Liver (tissue), 8 donors: ENCODE measurements at regions not wholly inside any gene's neighbourhood (a gene's known extent, or its start where the extent isn't known, plus 50 kb on each side); places are given as distances from the start of the nearest gene placed in this dataset.

Source experiments
- DNase-seq: peaks from one replicate; pipeline ENCODE4 v3.0.0-alpha.2; 2017; ENCODE audit warnings: low spot score
- H3K27ac ChIP-seq, 2 donors: one replicate each; pipeline ENCODE4 v1.7.0; 2013; ENCODE audit warnings: inconsistent platforms in 2 of 2, low read length in 2 of 2, control low read depth in 1 of 2, low read depth in 1 of 2, mild to moderate bottlenecking in 1 of 2
- H3K27me3 ChIP-seq, 4 donors: one replicate each; pipeline versions ENCODE4 v1.6.1 to v1.7.0; 2013; ENCODE audit warnings: low read length in 3 of 4, inconsistent platforms in 1 of 4, mild to moderate bottlenecking in 1 of 4, moderate library complexity in 1 of 4; ENCODE audit not compliant: control insufficient read depth in 4 of 4, insufficient read depth in 4 of 4
- H3K36me3 ChIP-seq, 4 donors: one replicate each; pipeline versions ENCODE4 v1.6.1 to v1.7.0; 2013; ENCODE audit warnings: low read length in 3 of 4, mild to moderate bottlenecking in 3 of 4, low read depth in 1 of 4, moderate library complexity in 1 of 4; ENCODE audit not compliant: control insufficient read depth in 4 of 4, insufficient read depth in 3 of 4
- H3K4me1 ChIP-seq, 4 donors: one replicate each; pipeline versions ENCODE4 v1.6.1 to v1.7.0; 2013; ENCODE audit warnings: low read length in 3 of 4, mild to moderate bottlenecking in 3 of 4, moderate library complexity in 1 of 4; ENCODE audit not compliant: control insufficient read depth in 4 of 4, insufficient read depth in 4 of 4
- H3K4me3 ChIP-seq, 3 donors: one replicate each; pipeline versions ENCODE4 v1.6.1 to v1.7.0; 2013; ENCODE audit warnings: low read length in 3 of 3, control low read depth in 1 of 3, low read depth in 1 of 3, mild to moderate bottlenecking in 1 of 3
- H3K9ac ChIP-seq, 2 donors: one replicate each; pipeline ENCODE4 v1.7.0; 2013; ENCODE audit warnings: low read length in 2 of 2, mild to moderate bottlenecking in 2 of 2, moderate library complexity in 2 of 2, control low read depth in 1 of 2, low read depth in 1 of 2
- H3K9me3 ChIP-seq, 4 donors: one replicate each; pipeline versions ENCODE4 v1.6.1 to v1.7.0; 2013; ENCODE audit warnings: low read length in 3 of 4; ENCODE audit not compliant: control insufficient read depth in 4 of 4
- EGR1 ChIP-seq, 2 donors: IDR thresholded peaks; 2 replicates each; pipeline ENCODE4 v1.6.1; 2016 to 2018; ENCODE audit warnings: antibody characterized with exemption in 2 of 2, low read depth in 2 of 2
- FOXA2 ChIP-seq: IDR thresholded peaks from 2 replicates; pipeline ENCODE4 v1.6.1; 2016; ENCODE audit warnings: antibody characterized with exemption
- GABPA ChIP-seq, 2 donors: IDR thresholded peaks in 1 of 2; conservative IDR thresholded peaks in 1 of 2; 2 replicates each; pipeline ENCODE4 v1.6.1; 2016; ENCODE audit warnings: antibody characterized with exemption in 2 of 2, mild to moderate bottlenecking in 1 of 2, moderate library complexity in 1 of 2
- HNF4A ChIP-seq, 2 donors: conservative IDR thresholded peaks; 2 replicates each; pipeline ENCODE4 v1.6.1; 2016; ENCODE audit warnings: antibody characterized with exemption in 2 of 2, mild to moderate bottlenecking in 2 of 2
- HNF4G ChIP-seq: IDR thresholded peaks from 2 replicates; pipeline ENCODE4 v1.6.1; 2016; ENCODE audit warnings: antibody characterized with exemption
- JUND ChIP-seq, 2 donors: IDR thresholded peaks; 2 replicates each; pipeline ENCODE4 v1.6.1; 2016; ENCODE audit warnings: antibody characterized with exemption in 2 of 2
- NR2F2 ChIP-seq: IDR thresholded peaks from 2 replicates; pipeline ENCODE4 v1.6.1; 2016; ENCODE audit warnings: antibody characterized with exemption
- RAD21 ChIP-seq, 2 donors: IDR thresholded peaks; 2 replicates each; pipeline ENCODE4 v1.6.1; 2016; ENCODE audit warnings: antibody characterized with exemption in 2 of 2, mild to moderate bottlenecking in 2 of 2
- RXRA ChIP-seq, 2 donors: IDR thresholded peaks; 2 replicates each; pipeline ENCODE4 v1.6.1; 2017 to 2018; ENCODE audit warnings: antibody characterized with exemption in 2 of 2, mild to moderate bottlenecking in 1 of 2
- TAF1 ChIP-seq: conservative IDR thresholded peaks from 2 replicates; pipeline ENCODE4 v1.6.1; 2016; ENCODE audit warnings: antibody characterized with exemption, mild to moderate bottlenecking
- YY1 ChIP-seq: IDR thresholded peaks from 2 replicates; pipeline ENCODE4 v1.6.1; 2016; ENCODE audit warnings: antibody characterized with exemption, mild to moderate bottlenecking
- WGBS: extraction: QIAGEN DNeasy Blood & Tissue Kit; methylation state at CpG from one replicate; pipeline ENCODE4 v1.1.7; 2013; 5-methylcytosine and 5-hydroxymethylcytosine counted together
- TF ChIP-seq, protein P1 (sequence below): IDR thresholded peaks from 2 replicates; pipeline ENCODE4 v1.6.1; 2016; ENCODE audit warnings: antibody characterized with exemption
- TF ChIP-seq, protein P2 (sequence below): IDR thresholded peaks from 2 replicates; pipeline ENCODE4 v1.6.1; 2016; ENCODE audit warnings: antibody characterized with exemption
- TF ChIP-seq, protein P3 (sequence below): fragments of 150-350 bp; IDR thresholded peaks from 2 replicates; pipeline ENCODE4 v1.5.1; 2017; ENCODE audit warnings: improper control_type of control experiment, low read depth, low read length; ENCODE audit not compliant: missing input control
- TF ChIP-seq, protein P4 (sequence below): IDR thresholded peaks from 2 replicates; pipeline ENCODE4 v1.6.1; 2016; ENCODE audit warnings: antibody characterized with exemption
- TF ChIP-seq, protein P5 (sequence below): IDR thresholded peaks from 2 replicates; pipeline ENCODE4 v1.6.1; 2016; ENCODE audit warnings: antibody characterized with exemption, mild to moderate bottlenecking
- donor health status: healthy.
- donor health status: healthy.
- donor health status: healthy.
- donor health status: healthy.
- donor health status: healthy.

DNA sequence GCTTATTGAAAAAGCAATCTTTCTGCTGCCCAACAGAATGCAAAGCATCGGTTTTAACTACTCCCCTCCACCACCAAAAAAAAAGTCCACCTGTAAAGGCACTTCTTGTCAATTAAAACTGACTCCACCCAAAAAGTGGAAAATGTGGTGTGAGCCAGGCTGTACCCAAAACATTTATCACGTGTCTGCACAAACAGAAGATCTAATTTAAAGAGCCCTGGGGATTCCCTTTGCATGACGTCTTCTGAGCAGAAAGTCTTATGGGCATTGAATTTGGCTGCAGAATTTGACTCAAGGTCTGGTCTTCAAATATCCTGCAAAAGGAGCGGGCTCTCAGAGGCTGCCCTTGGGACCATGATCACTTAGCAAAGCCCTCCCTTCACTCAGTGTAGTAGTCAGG, 358.3 kb upstream of the KLHL29 start:
- no peak for DNase-seq
- Histone ChIP-seq H3K36me3 (no peaks in the 10 kb centered on the region), H3K9ac (no peak overlapping the region), H3K27ac (no peak overlapping the region), H3K4me1 (no peaks in the 10 kb centered on the region), H3K27me3 (no peaks in the 10 kb centered on the region), H3K4me3 (no peak overlapping the region), H3K9me3 (no peaks in the 10 kb centered on the region)
- TF ChIP-seq EGR1 (IDR thresholded peaks at IDR 0.05; ENCODE audit: low read depth in 2 of 2): no peak
- TF ChIP-seq, protein P1, sequence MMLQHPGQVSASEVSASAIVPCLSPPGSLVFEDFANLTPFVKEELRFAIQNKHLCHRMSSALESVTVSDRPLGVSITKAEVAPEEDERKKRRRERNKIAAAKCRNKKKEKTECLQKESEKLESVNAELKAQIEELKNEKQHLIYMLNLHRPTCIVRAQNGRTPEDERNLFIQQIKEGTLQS: no peak
- TF ChIP-seq HNF4G: no peak
- TF ChIP-seq HNF4A (conservative IDR thresholded peaks at IDR 0.05): no peak
- TF ChIP-seq FOXA2: no peak
- 93% methylated on average over 4 of the region's 4 CpGs for WGBS

DNA sequence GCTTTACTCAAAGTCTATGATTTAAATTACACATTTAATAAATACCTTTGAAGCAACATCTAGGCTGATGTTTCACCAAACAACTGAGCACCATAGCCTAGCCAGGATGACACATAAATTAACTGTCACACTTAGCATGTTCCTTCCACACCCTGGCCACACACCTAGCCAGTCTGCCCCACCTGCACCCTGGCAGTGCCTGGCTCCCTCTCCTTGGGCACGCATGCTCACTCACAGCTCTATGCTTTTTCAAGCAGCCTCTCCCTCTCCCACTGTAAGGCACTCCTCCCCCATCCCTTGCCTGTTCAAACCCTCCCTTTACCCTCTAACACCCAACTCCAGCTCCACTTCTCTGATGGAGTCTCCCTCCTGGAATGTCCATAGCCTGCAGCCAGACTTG, 357.6 kb upstream of the KLHL29 start:
- no peak for DNase-seq
- WGBS: 96% methylated on average over 1 of the region's 1 CpG
- TF ChIP-seq RAD21 (IDR thresholded peaks at IDR 0.05): no peak
- TF ChIP-seq GABPA (IDR thresholded peaks at IDR 0.05 in 1 of 2, conservative IDR thresholded peaks at IDR 0.05 in 1 of 2): no peak
- TF ChIP-seq JUND (IDR thresholded peaks at IDR 0.05): no peak
- TF ChIP-seq, protein P2, sequence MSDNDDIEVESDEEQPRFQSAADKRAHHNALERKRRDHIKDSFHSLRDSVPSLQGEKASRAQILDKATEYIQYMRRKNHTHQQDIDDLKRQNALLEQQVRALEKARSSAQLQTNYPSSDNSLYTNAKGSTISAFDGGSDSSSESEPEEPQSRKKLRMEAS: no peak
- no peak for TF ChIP-seq HNF4A (conservative IDR thresholded peaks at IDR 0.05)
- TF ChIP-seq, protein P1: no peak
- no peak for TF ChIP-seq YY1
- TF ChIP-seq, protein P3, sequence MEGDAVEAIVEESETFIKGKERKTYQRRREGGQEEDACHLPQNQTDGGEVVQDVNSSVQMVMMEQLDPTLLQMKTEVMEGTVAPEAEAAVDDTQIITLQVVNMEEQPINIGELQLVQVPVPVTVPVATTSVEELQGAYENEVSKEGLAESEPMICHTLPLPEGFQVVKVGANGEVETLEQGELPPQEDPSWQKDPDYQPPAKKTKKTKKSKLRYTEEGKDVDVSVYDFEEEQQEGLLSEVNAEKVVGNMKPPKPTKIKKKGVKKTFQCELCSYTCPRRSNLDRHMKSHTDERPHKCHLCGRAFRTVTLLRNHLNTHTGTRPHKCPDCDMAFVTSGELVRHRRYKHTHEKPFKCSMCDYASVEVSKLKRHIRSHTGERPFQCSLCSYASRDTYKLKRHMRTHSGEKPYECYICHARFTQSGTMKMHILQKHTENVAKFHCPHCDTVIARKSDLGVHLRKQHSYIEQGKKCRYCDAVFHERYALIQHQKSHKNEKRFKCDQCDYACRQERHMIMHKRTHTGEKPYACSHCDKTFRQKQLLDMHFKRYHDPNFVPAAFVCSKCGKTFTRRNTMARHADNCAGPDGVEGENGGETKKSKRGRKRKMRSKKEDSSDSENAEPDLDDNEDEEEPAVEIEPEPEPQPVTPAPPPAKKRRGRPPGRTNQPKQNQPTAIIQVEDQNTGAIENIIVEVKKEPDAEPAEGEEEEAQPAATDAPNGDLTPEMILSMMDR: no peak
- no peak for TF ChIP-seq NR2F2
- TF ChIP-seq HNF4G: no peak
- TF ChIP-seq, protein P4, sequence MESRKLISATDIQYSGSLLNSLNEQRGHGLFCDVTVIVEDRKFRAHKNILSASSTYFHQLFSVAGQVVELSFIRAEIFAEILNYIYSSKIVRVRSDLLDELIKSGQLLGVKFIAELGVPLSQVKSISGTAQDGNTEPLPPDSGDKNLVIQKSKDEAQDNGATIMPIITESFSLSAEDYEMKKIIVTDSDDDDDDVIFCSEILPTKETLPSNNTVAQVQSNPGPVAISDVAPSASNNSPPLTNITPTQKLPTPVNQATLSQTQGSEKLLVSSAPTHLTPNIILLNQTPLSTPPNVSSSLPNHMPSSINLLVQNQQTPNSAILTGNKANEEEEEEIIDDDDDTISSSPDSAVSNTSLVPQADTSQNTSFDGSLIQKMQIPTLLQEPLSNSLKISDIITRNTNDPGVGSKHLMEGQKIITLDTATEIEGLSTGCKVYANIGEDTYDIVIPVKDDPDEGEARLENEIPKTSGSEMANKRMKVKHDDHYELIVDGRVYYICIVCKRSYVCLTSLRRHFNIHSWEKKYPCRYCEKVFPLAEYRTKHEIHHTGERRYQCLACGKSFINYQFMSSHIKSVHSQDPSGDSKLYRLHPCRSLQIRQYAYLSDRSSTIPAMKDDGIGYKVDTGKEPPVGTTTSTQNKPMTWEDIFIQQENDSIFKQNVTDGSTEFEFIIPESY: no peak
- no peak for TF ChIP-seq RXRA (IDR thresholded peaks at IDR 0.05)
- TF ChIP-seq, protein P5, sequence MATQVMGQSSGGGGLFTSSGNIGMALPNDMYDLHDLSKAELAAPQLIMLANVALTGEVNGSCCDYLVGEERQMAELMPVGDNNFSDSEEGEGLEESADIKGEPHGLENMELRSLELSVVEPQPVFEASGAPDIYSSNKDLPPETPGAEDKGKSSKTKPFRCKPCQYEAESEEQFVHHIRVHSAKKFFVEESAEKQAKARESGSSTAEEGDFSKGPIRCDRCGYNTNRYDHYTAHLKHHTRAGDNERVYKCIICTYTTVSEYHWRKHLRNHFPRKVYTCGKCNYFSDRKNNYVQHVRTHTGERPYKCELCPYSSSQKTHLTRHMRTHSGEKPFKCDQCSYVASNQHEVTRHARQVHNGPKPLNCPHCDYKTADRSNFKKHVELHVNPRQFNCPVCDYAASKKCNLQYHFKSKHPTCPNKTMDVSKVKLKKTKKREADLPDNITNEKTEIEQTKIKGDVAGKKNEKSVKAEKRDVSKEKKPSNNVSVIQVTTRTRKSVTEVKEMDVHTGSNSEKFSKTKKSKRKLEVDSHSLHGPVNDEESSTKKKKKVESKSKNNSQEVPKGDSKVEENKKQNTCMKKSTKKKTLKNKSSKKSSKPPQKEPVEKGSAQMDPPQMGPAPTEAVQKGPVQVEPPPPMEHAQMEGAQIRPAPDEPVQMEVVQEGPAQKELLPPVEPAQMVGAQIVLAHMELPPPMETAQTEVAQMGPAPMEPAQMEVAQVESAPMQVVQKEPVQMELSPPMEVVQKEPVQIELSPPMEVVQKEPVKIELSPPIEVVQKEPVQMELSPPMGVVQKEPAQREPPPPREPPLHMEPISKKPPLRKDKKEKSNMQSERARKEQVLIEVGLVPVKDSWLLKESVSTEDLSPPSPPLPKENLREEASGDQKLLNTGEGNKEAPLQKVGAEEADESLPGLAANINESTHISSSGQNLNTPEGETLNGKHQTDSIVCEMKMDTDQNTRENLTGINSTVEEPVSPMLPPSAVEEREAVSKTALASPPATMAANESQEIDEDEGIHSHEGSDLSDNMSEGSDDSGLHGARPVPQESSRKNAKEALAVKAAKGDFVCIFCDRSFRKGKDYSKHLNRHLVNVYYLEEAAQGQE: no peak
- TF ChIP-seq TAF1: no peak
- no peak for TF ChIP-seq FOXA2

More for the DNA sequence above, 357.6 kb upstream of the KLHL29 start:
- Histone ChIP-seq H3K4me3 (no peak overlapping the region), H3K4me1 (no peaks in the 10 kb centered on the region), H3K9me3 (no peaks in the 10 kb centered on the region), H3K27ac (no peak overlapping the region), H3K27me3 (no peaks in the 10 kb centered on the region), H3K9ac (no peak overlapping the region), H3K36me3 (no peaks in the 10 kb centered on the region)
